Activated CD4-positive, alpha-beta T cell treated with anti-CD3 and anti-CD28 coated beads, Interleukin-2, amount 50 U/mL, for 24 hours (primary cell): ENCODE measurements at regions not wholly inside any gene's neighbourhood (a gene's known extent, or its start where the extent isn't known, plus 50 kb on each side); places are given as distances from the start of the nearest gene placed in this dataset.
A peak's percentile ranks its signal among the peaks of the same experiment; 100 is the strongest.
"Not testable (repeated sequence)": the region's sequence is repeated elsewhere in the genome, so short reads cannot be mapped to it uniquely, and the experiment has no call there.

Source experiments
- DNase-seq, 2 donors: peaks; one replicate each; pipeline ENCODE4 v3.0.0-alpha.2; 2020; ENCODE audit warnings: low read depth in 1 of 2, low spot score in 1 of 2

DNA sequence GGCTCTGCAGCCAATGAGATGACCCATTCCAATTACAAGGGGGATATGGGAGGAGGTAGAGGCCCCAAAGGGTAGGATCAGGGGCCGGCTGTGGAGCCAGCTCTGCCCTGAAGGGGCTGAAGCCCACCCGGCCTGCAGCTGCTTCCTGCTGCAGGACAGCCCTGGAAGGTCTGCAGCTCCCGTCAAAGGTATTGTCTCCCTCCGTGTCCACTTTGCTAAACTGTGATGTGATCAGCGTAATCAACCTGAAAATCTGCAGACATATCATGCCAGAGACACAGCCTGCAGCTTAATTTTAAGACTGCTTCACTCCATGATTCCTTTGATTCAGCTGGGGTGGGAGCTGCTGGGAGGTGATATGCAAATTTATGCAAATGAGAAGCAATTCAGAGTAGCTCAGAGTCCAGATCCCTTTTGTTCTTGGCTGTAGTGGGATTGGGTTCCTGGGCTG, 90.7 kb downstream of the GADD45G start:
- DNase-seq = no peak

DNA sequence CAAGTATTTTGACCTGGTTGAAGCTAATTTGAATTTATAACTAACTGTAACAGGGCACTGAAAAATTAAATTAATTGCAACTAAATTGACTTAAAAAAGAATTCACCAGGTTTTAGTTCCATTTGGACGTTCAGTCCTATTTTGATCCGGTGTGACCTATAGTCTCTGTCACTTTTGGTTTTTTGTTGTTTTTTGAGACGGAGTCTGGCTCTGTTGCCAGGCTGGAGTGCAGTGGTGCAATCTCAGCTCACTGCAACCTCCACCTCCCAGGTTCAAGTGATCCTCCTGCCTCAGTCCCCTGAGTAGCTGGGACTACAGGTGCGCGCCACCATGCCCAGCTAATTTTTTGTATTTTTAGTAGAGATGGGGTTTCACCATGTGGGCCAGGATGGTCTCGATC, 91.2 kb downstream of the GADD45G start:
- DNase-seq = not testable (repeated sequence)

DNA sequence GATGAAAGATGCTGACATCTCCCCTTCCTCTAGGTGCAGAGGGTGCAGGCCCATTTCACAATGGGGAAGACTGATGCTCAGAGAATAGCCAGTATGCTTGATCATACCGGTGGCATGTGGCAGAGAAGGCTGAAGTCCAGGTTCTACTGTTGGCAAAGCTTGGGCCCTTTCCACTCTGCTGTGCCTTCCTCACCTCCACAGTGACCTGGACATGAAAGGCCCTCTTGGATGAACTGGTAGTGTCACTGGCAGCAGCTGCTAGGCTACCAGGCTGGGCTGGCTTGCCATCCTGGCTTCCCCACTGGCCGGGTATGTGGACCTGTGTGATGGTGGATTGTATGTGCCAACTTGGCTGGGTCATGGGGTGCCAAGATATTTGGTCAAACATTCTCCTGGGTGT, 92.0 kb downstream of the GADD45G start:
- no peak for DNase-seq

DNA sequence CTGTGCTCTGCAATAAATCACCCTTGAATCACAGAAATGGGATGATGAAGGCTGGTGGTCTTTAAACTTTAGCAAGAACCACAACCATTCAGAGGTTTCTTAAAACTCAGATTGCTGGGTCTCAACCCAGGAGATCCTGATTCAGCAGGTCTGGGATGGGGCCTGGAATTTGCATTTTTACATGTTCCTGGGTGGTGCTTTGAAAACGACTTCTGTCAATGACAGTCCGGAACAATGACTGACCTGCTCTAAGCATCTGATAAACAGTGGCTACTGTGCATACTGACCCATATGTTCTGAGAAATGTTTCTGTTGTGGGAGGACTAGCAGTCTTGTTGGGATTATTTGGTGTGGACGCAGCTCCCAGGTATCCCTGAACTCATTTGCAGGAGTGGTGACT, 92.7 kb downstream of the GADD45G start:
- no peak for DNase-seq

DNA sequence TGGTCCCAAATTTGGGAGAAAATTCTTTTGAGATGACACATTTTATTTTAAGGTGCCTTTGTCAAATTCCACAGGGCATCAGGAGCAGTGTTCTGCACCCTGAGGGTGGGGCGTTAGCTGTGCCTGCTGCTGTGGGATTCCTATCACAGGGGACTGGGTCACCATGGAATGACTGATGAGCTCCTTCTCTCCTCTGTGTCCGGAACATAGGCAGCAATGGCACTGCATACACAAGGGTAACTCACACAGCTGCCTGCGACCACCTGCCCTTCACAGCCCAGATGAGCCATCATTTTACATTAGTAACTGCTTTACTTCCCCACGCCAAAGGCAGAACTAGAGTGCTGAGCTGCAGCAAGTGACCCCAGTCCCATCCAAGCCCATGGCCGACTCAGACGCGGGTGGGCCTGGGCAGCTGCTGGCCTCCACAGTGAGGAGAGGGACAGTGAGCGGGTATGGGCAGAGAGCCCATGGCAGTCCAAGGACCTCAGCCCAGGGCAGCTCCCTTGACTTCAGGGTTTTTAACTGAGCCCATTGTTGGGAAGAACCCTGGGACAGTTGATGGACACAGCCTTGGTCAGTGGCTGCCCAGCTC, 93.7 kb downstream of the GADD45G start:
- DNase-seq = no peak

DNA sequence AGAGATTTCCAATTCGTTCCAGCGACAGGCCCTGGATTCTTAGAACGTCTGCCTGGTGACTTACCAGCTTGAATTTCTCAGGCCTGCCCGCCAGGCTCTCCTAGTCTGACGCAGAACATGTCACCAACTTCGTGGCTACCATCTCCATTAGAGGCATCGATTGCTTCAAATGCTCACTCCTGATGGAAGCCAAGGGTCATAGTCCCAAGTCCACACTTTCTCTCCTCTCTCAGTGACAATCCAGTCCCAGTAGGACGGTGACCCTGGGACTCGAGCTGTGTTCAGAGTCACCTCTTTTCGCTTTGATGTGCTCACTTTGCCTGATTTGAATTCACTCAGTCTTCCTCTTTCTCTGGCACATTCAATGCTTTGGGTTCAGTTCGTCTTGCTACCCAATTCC, 94.8 kb downstream of the GADD45G start:
- DNase-seq = no peak

DNA sequence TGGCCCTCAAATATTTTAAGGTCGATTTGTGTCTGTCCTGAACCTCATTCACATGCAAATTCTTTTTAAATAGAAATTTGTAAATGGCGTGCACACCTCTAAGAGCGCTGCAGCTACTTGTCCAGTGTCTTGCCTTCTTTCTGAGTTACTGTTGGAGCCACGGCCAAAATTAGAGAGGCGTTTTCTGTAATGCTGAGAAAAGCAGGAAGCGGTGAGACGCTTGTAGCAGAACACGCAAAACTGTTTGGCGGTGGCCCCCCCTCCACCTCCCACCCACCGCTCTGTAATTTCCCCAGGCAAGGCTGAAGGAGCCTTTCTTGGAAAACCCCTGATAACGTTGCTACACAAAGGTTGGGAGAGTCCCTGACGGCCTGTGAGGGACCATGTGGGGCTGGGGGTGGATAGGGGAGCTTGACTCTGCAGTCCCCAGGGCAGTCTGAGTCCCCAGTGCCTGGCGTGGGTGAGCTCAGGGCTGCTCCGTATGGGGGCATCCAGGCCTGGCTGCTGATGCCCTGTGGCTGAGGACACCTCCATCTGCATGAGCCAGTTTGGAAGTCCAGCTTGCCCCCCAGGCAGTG, 96.5 kb downstream of the GADD45G start:
- DNase-seq = peak; percentile 54 to 75

DNA sequence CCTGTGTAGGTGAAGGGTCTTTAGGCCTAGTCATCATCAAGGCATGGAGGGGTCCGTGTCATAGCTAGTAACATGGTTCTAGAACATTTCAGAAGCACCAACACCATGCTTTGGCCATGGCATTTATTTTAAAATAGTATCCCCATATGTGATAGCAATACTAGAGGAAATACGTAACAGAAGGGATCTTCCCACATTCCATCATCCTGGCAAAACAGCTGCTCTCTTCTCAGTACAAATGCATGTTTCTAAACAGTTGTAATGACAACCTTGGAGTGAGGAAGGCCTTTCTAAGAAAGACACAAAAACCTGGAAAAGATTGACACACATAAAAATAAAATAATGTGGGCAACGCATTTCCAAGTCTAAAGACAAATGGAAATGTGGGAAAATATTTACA, 97.6 kb downstream of the GADD45G start:
- no peak for DNase-seq

DNA sequence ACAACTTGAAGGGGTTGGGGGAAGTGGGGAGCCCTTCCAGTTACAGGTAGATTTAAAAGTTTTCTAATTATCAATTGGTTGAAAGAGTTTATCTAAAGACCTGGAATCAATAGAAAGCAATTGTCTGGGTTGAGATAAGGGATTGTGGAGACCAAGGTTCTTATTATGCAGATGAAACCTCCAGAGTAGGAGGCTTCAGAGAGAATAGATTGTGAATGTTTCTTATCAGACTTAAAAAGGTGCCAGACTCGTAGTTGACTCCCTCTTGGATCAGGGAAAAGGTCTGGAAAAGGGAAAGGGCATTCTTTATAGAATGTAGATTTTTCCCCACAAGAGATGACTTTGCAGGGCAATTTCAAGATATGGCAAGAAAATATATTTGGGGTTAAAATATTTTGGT, 100.8 kb downstream of the GADD45G start:
- no peak for DNase-seq

DNA sequence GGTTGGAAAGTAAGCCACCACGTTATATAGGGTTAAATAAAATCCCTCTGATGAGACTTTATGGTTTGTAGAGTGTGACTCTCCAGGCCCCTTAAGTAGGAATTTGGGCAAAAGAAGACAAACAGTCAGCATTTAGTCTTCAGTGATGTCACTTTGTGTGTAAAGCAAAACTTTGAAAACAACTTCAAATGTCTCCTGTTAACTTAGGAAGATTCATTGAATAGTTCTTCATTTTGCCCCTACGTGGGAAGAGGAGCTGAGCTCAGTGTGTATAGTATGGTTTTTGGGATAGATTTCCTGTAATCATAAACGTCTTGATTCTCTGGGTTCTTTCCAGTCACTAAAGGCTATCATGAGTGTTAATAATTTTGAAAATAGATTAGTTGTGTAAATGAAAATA, 101.3 kb downstream of the GADD45G start:
- no peak for DNase-seq

DNA sequence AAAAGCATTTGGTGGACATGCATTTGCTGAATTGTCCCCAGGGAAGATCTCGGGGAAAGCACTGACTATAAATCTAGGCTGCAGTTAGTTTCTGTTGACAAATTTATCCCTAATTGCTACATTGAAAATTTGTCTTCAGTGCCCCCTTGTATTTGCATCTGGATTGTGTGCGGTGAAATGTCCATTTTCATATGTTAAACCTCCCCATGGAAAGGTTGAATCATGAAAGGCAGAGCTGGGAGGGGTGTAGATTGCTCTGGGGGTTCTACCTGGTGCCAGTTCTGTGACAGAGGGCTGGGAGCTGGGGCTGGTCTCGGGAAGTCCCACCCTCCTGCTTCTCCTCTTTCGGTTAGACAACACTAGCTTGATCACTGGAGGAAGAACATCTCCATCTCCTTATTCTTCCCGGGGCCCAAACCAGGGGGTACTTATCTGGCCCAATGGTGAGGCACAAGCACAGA, 101.9 kb downstream of the GADD45G start:
- no peak for DNase-seq

DNA sequence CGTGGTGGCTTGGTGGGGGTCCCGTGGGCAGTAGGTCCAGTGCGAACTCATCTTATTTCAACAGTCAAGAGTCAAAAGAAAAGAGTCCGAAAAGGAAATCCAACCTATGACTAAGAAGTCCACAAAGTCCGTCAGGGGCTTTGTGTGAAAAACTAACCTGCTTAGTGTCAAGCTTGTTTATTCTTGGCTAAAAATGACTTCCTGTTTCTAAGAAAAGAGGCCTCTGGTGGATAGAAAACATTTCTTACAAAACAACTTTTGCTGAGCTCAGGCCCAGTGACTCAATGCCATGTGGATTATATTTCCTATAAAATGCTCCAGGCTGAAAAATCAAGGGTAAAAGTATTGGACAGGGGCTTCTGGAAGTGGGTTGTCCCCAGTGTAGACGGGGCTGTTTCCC, 105.9 kb downstream of the GADD45G start:
- DNase-seq = no peak

DNA sequence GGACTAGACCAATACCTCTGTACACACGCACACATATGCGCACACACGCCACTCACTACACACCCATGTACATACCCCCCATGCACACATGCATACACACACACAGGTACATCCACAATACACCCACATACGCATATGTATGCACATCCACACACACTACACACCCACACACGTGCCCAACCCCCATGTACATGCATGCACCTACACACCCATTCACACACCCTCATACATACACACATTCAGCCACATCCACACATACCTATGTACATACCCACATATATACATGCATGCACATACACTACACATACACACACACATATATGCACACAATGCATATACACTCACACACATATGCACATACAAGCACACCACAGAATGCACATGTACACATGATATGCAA, 107.1 kb downstream of the GADD45G start:
- DNase-seq = no peak

DNA sequence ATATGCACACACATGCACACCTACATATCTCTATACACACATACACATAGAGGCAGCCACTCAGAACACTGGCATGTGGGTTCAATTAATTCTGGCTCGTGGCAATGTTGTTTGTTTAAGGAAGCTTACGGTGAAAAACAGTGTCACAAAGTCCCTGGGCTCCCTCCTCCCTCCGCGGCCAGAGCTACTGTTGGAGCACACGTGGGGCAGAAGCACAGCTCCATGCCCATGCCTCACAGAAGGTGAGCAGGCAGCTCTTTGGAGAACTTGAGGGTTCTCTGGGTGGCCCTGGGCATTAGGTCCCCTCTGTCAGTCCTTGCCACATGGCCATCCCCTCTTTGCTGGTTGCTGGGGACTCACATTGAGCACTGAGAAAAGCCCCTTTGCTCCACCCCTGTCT, 107.5 kb downstream of the GADD45G start:
- no peak for DNase-seq

DNA sequence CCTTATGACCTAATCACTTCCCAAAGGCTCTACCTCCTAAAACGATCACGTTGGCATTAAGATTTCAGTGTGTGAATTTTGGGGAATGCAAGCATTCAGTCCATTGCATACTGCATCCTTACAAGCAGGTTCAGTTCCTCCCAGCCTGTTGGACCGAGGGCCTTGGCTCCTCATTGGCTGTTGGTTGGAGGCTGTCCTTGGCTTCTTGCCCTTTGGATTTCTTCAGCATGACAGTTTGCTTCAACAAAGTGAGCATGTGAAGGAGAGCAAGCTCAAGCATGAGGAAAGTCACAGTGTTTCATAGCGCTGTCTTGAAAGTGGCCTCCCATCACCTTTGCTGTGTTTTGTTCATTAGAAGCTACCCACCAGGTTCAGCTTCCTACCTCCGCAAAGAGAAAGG, 109.5 kb downstream of the GADD45G start:
- no peak for DNase-seq

DNA sequence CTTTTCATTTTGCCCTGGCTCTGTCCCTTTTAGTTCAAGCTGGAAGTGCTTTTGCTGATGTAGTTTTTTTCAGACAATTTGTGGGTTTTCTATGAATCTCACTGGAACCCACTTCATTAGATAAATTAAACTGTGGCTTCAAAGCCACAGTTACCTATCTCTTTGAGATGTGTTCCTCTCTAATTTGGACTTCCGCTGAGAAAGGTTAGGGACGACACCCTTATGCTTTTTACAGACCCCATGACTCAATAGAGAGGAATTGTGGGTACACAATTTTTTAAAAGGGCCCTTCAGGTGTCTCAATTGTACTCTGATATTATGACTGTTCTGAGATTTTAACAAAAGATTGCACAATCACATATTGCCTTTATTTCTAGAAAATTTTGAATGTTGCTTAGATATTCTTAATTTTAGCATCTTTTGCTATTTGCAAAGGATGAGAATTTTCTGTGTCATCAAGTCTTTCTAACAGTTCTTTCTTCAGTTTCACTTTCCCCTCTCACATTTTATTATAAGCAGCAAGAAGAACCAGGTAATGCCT, 110.6 kb downstream of the GADD45G start:
- DNase-seq = no peak

DNA sequence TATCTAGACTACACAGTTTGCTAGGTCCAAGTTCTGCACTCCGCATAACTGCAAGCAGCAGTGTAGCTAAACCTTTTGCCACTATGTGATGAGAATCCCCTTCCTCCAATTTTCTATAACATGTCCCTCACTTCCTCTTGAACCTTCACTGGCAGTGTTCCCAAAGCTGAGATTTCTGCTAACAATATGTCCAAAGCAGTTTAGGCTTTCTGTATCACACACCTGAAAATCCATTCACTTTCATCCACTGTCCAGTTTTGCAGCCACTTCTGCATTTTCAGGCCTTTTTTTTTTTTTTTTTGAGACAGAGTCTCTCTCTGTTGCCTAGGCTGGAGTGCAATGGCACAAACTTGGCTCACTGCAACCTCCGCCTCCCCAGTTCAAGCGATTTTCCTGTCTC, 111.1 kb downstream of the GADD45G start:
- DNase-seq = no peak

DNA sequence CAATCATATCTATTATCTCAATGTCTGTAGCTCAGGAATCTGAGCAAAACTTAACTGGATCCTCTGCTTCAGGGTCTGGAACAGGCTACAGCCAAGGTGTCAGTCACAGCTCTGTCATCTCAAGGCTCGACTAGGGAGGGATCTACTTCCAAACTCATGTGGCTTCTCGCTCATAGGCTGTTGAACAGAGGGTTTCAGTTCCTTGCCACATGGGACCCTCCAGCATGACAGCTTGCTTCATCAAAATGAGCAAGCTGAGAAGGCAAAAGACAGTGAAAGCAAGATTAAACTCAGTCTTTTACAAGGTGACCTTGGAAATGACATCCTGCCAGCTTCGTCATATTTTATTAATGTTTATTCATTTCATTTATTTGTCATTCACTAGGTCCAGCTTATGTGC, 111.7 kb downstream of the GADD45G start:
- no peak for DNase-seq

DNA sequence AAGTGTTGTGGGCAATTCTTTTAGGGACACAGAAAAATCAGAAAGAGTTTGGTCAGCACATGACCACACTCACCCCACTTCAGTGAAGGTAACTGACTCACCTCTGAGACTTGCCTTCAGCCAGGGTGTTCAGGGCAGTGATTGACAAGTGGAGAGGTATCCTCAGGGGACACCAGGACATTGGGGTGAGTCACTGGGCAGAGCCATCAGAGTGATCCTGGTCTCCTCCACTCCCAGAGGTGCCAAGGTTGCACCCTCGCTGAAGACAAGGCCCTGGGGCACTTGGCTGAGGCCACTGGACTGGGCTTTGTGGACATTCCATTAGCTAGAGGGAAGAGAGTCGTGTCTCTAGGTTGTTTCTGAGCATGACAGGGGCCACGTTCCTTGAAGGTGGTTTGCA, 113.4 kb downstream of the GADD45G start:
- no peak for DNase-seq

DNA sequence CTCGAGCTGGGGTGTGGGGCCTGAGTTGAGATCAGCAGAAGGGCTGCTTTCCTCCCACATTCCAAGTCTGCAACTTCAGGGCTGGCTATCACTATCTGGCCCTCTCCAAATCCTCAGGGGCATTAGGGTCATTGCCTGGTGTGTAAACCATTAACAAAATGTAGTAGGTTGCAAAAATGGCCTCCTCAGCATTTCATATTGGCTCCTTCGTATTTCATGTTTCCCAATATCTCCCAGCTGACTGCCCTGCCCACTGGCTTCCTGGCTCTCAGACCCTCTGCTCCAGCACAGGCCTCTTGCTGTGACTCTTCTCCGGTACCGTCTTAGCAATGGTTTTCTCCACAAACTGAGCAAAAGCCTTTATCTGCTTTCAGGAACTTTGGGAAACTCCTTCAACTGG, 113.8 kb downstream of the GADD45G start:
- DNase-seq = no peak

DNA sequence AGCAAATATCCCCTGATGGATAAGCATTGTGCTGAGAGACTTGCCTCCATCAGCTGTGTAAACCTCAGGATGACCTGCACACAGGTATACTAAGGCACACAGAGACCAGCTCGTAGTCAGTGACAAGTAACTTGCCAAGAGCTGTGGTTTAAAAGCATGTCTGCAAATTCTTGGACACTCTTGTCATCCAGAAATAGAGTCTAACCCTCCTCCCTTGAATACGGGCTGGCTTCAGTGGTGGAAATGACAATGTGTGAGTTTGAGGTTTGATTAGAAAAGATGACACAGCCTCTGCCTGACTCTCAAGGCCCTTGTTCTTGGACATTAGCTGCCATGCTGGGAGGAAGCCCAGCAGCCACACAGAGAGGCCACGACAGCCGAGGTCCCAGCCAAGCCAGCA, 114.4 kb downstream of the GADD45G start:
- DNase-seq = no peak

DNA sequence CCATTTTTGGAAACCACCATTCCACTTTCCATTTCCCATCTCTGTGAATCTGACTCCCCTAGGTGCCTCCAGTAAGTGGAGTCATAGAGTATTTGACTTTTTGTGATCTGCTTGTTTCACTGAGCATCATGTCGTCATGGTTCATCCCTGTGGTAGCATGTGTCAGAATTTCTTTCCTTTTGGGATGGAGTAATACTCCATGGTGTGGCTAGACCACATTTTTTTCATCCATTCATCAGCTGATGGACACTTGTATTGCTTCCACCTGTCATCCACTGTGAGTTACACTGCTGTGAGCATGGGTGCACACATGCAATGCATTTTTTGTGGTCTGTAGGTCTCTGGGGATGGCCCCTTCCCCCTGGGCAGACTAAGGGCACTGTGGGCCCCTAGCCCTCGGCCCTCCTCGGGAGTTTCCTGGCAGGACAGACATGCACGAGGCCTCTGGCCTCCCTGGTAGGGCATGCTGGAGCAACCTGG, 115.9 kb downstream of the GADD45G start:
- DNase-seq = no peak

DNA sequence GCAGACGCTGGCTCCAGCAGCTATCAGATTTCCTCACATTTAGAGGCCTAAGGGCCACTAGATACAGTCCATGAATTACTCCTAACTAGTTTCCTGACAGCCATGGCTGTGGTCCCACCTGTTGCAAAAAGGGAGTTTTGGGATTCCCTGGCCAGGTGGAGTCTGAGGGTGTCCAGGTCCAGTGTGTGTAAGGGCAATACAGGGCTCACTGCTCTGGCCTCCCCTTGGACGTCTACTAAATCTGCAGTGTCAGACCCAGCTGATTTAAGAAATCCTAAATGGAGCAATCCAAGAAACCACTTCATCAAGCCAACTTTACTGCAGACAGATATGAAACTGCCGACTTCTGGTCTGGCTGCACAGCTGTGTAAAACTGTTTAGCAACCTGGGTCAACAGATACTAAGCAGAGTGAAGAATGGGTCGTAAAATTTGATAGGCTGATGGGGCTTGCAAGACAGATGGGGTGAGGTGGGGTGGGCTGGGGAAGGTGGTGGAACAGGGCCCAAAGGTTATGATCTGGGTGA, 116.4 kb downstream of the GADD45G start:
- DNase-seq = no peak
